ENCODE measurements at regions not wholly inside any gene's neighbourhood (a gene's known extent, or its start where the extent isn't known, plus 50 kb on each side); places are given as distances from the start of the nearest gene placed in this dataset.

- in situ Hi-C loops (cut with HindIII; ENCODE audit: low pct_unique_long_range_greater_than_20kb, low sequenced_read_pairs), result no loop called here
- no peak for DNase-seq (ENCODE audit: low read depth)
Measured at GRCh38 chr7:8923164-8923806, 489.9 kb downstream of the NXPH1 start.

GRCh38 chr7:8931906-8932646, 498.7 kb downstream of the NXPH1 start:
- in situ Hi-C loops (cut with HindIII; ENCODE audit: low pct_unique_long_range_greater_than_20kb, low sequenced_read_pairs), result no loop called here
- peak; percentile 3 for DNase-seq (ENCODE audit: low read depth)

- in situ Hi-C loops (cut with HindIII; ENCODE audit: low pct_unique_long_range_greater_than_20kb, low sequenced_read_pairs), result no loop called here
- DNase-seq (ENCODE audit: low read depth), result no peak
Measured at GRCh38 chr7:8932751-8933150, 499.3 kb downstream of the NXPH1 start.

- no peak for DNase-seq (ENCODE audit: low read depth)
- in situ Hi-C loops (cut with HindIII; ENCODE audit: low pct_unique_long_range_greater_than_20kb, low sequenced_read_pairs), result no loop called here
Measured at GRCh38 chr7:8937204-8937603, 503.8 kb downstream of the NXPH1 start.

- in situ Hi-C loops (cut with HindIII; ENCODE audit: low pct_unique_long_range_greater_than_20kb, low sequenced_read_pairs), result no loop called here
Measured at GRCh38 chr7:8938044-8938805, 504.8 kb downstream of the NXPH1 start.

GRCh38 chr7:8939446-8939845, 506.0 kb downstream of the NXPH1 start:
- DNase-seq (ENCODE audit: low read depth), result no peak
- in situ Hi-C loops (cut with HindIII; ENCODE audit: low pct_unique_long_range_greater_than_20kb, low sequenced_read_pairs), result no loop called here

More at GRCh38 chr7:8938044-8938805, 504.8 kb downstream of the NXPH1 start:
- no peak for DNase-seq (ENCODE audit: low read depth)

GRCh38 chr7:8963722-8964121, 530.3 kb downstream of the NXPH1 start:
- in situ Hi-C loops (cut with HindIII; ENCODE audit: low pct_unique_long_range_greater_than_20kb, low sequenced_read_pairs), result no loop called here
- DNase-seq (ENCODE audit: low read depth), result no peak

- no peak for DNase-seq (ENCODE audit: low read depth)
- in situ Hi-C loops (cut with HindIII; ENCODE audit: low pct_unique_long_range_greater_than_20kb, low sequenced_read_pairs), result no loop called here
Measured at GRCh38 chr7:8965177-8965576, 531.8 kb downstream of the NXPH1 start.

- in situ Hi-C loops (cut with HindIII; ENCODE audit: low pct_unique_long_range_greater_than_20kb, low sequenced_read_pairs), result no loop called here
- no peak for DNase-seq (ENCODE audit: low read depth)
Measured at GRCh38 chr7:8973601-8974000, 540.2 kb downstream of the NXPH1 start.

GRCh38 chr7:8975681-8976080, 542.3 kb downstream of the NXPH1 start:
- in situ Hi-C loops (cut with HindIII; ENCODE audit: low pct_unique_long_range_greater_than_20kb, low sequenced_read_pairs), result no loop called here

GRCh38 chr7:8982338-8982992, 549.1 kb downstream of the NXPH1 start:
- in situ Hi-C loops (cut with HindIII; ENCODE audit: low pct_unique_long_range_greater_than_20kb, low sequenced_read_pairs), result no loop called here

More at GRCh38 chr7:8975681-8976080, 542.3 kb downstream of the NXPH1 start:
- DNase-seq (ENCODE audit: low read depth), result no peak

GRCh38 chr7:8985255-8985654, 551.8 kb downstream of the NXPH1 start:
- in situ Hi-C loops (cut with HindIII; ENCODE audit: low pct_unique_long_range_greater_than_20kb, low sequenced_read_pairs), result no loop called here
- DNase-seq (ENCODE audit: low read depth), result no peak

More at GRCh38 chr7:8982338-8982992, 549.1 kb downstream of the NXPH1 start:
- DNase-seq (ENCODE audit: low read depth), result no peak

GRCh38 chr7:8988267-8988666, 554.9 kb downstream of the NXPH1 start:
- in situ Hi-C loops (cut with HindIII; ENCODE audit: low pct_unique_long_range_greater_than_20kb, low sequenced_read_pairs), result no loop called here
- DNase-seq (ENCODE audit: low read depth), result no peak

- in situ Hi-C loops (cut with HindIII; ENCODE audit: low pct_unique_long_range_greater_than_20kb, low sequenced_read_pairs), result no loop called here
- DNase-seq (ENCODE audit: low read depth), result no peak
Measured at GRCh38 chr7:8991159-8991558, 557.8 kb downstream of the NXPH1 start.

GRCh38 chr7:8998762-8999161, 565.4 kb downstream of the NXPH1 start:
- in situ Hi-C loops (cut with HindIII; ENCODE audit: low pct_unique_long_range_greater_than_20kb, low sequenced_read_pairs), result no loop called here
- DNase-seq (ENCODE audit: low read depth), result no peak

GRCh38 chr7:9013940-9014339, 580.5 kb downstream of the NXPH1 start:
- no peak for DNase-seq (ENCODE audit: low read depth)
- in situ Hi-C loops (cut with HindIII; ENCODE audit: low pct_unique_long_range_greater_than_20kb, low sequenced_read_pairs), result no loop called here

- no peak for DNase-seq (ENCODE audit: low read depth)
- in situ Hi-C loops (cut with HindIII; ENCODE audit: low pct_unique_long_range_greater_than_20kb, low sequenced_read_pairs), result no loop called here
Measured at GRCh38 chr7:9017286-9017685, 583.9 kb downstream of the NXPH1 start.

GRCh38 chr7:9022456-9022855, 589.0 kb downstream of the NXPH1 start:
- in situ Hi-C loops (cut with HindIII; ENCODE audit: low pct_unique_long_range_greater_than_20kb, low sequenced_read_pairs), result no loop called here

More at GRCh38 chr7:9022456-9022855, 589.0 kb downstream of the NXPH1 start:
- no peak for DNase-seq (ENCODE audit: low read depth)

Data from Caki2 (cell line).